ENCODE measurements at regions not wholly inside any gene's neighbourhood (a gene's known extent, or its start where the extent isn't known, plus 50 kb on each side); places are given as distances from the start of the nearest gene placed in this dataset.

DNA sequence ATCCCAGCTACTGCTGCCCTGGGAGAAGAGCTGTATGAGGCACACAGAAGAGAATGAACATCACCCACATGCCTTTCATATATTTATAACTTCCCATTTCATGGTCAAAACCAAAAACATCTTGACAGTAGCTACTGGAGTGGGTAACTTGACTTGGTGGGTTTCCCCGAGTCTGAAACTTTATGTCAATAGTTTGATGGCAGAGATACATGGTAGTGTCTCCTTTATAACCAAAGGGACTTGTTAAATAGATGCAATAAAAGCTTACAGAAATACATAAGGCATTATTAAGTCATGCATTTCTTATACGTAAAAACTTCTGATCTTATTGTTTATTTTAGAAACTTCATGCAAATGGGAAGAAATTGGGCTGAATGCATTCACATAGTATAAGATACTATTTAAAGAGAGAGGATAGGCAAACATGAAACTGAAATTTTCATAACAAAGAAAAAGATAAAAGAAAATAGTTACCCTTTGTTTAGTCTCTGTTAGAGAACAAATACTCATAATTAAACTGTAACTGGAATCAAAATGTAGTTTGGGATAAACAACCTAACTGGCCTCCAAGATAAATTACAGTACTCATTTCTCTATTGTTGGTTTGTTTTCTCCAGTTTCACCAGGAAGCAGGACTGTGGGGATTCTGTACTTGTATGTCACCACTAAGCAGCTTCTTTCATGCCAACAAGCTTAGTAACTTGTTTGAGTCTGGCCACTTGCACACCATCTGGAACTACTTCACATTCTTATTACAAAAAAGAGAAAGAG lies 459.3 kb upstream of the MEF2C start:
- peak; percentile 86 for DNase-seq
- H3K9ac ChIP-seq (ENCODE audit: low read depth, low read length): no peak overlapping the region
- no TSS peak for BruUV-seq (replicated peaks)
- no peaks in the 10 kb centered on the region for H3K9me3 ChIP-seq (ENCODE audit: control insufficient read depth, insufficient read depth, low read length)
- H4K20me1 ChIP-seq (ENCODE audit: insufficient read depth, low read length): no peaks in the 10 kb centered on the region
- H2BK15ac ChIP-seq (ENCODE audit: low read depth, low read length): no peak overlapping the region
- no peak overlapping the region for H2AK5ac ChIP-seq (ENCODE audit: low read depth, low read length)
- no peaks in the 10 kb centered on the region for H3K9me1 ChIP-seq (ENCODE audit: insufficient read depth, low read length)
- H3K18ac ChIP-seq (ENCODE audit: low read depth, low read length): no peak overlapping the region
- no peak overlapping the region for H2AFZ ChIP-seq (replicated peaks; ENCODE audit: low read length, poor library complexity)
- H4K91ac ChIP-seq (ENCODE audit: insufficient read depth, low read depth, low read length): no peak overlapping the region
- dilution Hi-C loops (cut with HindIII; ENCODE audit: low sequenced_read_pairs, unreplicated experiment) (no loop called here), intact Hi-C loops (cut with micrococcal nuclease) (no loop called here), in situ Hi-C loops (cut with MboI; ENCODE audit: low sequenced_read_pairs) (no loop called here)
- H3K27me3 ChIP-seq (ENCODE audit: control insufficient read depth, insufficient read depth, low read length): no peaks in the 10 kb centered on the region
- CTCF ChIA-PET: interaction anchor here (0.6 to 0.7 kb wide), 2 partner anchors 80 to 631 kb away, joined by 3 read pairs; no protein-coding TSS in a partner anchor
- no peak overlapping the region for H3K27ac ChIP-seq (ENCODE audit: insufficient read depth, low read length)
- TF ChIP-seq, protein P1, sequence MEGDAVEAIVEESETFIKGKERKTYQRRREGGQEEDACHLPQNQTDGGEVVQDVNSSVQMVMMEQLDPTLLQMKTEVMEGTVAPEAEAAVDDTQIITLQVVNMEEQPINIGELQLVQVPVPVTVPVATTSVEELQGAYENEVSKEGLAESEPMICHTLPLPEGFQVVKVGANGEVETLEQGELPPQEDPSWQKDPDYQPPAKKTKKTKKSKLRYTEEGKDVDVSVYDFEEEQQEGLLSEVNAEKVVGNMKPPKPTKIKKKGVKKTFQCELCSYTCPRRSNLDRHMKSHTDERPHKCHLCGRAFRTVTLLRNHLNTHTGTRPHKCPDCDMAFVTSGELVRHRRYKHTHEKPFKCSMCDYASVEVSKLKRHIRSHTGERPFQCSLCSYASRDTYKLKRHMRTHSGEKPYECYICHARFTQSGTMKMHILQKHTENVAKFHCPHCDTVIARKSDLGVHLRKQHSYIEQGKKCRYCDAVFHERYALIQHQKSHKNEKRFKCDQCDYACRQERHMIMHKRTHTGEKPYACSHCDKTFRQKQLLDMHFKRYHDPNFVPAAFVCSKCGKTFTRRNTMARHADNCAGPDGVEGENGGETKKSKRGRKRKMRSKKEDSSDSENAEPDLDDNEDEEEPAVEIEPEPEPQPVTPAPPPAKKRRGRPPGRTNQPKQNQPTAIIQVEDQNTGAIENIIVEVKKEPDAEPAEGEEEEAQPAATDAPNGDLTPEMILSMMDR (conservative IDR thresholded peaks at IDR 0.05; ENCODE audit: low read depth, low read length): no peak
- TF ChIP-seq MAFK (IDR thresholded peaks at IDR 0.05; ENCODE audit: low read depth, low read length): no peak
- no peak for TF ChIP-seq RCOR1 (IDR thresholded peaks at IDR 0.05; ENCODE audit: insufficient replicate concordance, low read length)
- TF ChIP-seq RFX5 (IDR thresholded peaks at IDR 0.05; ENCODE audit: low read depth, low read length): no peak
- TF ChIP-seq CHD1 (IDR thresholded peaks at IDR 0.05; ENCODE audit: low read depth, low read length): no peak
- TF ChIP-seq NFE2L2 (IDR thresholded peaks at IDR 0.05; ENCODE audit: low read depth, low read length): no peak
- no peak for TF ChIP-seq SMC3 (IDR thresholded peaks at IDR 0.05; ENCODE audit: low read depth, low read length)
- TF ChIP-seq, protein P2, sequence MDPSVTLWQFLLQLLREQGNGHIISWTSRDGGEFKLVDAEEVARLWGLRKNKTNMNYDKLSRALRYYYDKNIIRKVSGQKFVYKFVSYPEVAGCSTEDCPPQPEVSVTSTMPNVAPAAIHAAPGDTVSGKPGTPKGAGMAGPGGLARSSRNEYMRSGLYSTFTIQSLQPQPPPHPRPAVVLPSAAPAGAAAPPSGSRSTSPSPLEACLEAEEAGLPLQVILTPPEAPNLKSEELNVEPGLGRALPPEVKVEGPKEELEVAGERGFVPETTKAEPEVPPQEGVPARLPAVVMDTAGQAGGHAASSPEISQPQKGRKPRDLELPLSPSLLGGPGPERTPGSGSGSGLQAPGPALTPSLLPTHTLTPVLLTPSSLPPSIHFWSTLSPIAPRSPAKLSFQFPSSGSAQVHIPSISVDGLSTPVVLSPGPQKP (IDR thresholded peaks at IDR 0.05; ENCODE audit: borderline replicate concordance, low read depth, low read length): no peak
- TF ChIP-seq MXI1 (IDR thresholded peaks at IDR 0.05; ENCODE audit: borderline replicate concordance, low read depth, low read length): no peak
- no peak for TF ChIP-seq RAD21 (IDR thresholded peaks at IDR 0.05; ENCODE audit: low read length)
- no peak for TF ChIP-seq FOS (IDR thresholded peaks at IDR 0.05; ENCODE audit: low read depth, low read length)
- TF ChIP-seq BHLHE40 (IDR thresholded peaks at IDR 0.05; ENCODE audit: low read depth, low read length): no peak
- TF ChIP-seq MAZ (IDR thresholded peaks at IDR 0.05; ENCODE audit: borderline replicate concordance, low read depth, low read length): no peak
- TF ChIP-seq, protein P3, sequence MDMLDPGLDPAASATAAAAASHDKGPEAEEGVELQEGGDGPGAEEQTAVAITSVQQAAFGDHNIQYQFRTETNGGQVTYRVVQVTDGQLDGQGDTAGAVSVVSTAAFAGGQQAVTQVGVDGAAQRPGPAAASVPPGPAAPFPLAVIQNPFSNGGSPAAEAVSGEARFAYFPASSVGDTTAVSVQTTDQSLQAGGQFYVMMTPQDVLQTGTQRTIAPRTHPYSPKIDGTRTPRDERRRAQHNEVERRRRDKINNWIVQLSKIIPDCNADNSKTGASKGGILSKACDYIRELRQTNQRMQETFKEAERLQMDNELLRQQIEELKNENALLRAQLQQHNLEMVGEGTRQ (IDR thresholded peaks at IDR 0.05; ENCODE audit: low read depth, low read length): no peak
- TF ChIP-seq POLR2A (IDR thresholded peaks at IDR 0.05; ENCODE audit: low read depth, low read length): no peak
- TF ChIP-seq CEBPB (IDR thresholded peaks at IDR 0.05; ENCODE audit: low read depth, low read length): no peak
- no peak overlapping the region for H4K5ac ChIP-seq (ENCODE audit: low read depth, low read length)
- no peaks in the 10 kb centered on the region for H3K36me3 ChIP-seq (ENCODE audit: control insufficient read depth, insufficient read depth, low read length)
- POLR2A ChIA-PET (ENCODE audit: unreplicated experiment): no interaction called here
- WGBS, 2 experiments (ENCODE audit: extremely low coverage in 2 of 2, insufficient read length in 1 of 2): no CpG with 5 or more reads among the region's 2 CpGs
- H3K23ac ChIP-seq (ENCODE audit: low read depth, low read length): no peak overlapping the region
- no peak overlapping the region for H2BK120ac ChIP-seq (ENCODE audit: low read depth, low read length)
- no peak overlapping the region for H3K14ac ChIP-seq (replicated peaks; ENCODE audit: low read depth, low read length)
- no peaks in the 10 kb centered on the region for H3K4me1 ChIP-seq (ENCODE audit: control insufficient read depth, insufficient read depth, low read length)
- H4K8ac ChIP-seq (ENCODE audit: low read depth in 2 of 2, low read length in 2 of 2): no peak overlapping the region
- H3K56ac ChIP-seq (ENCODE audit: extremely low read depth, insufficient read depth, low read length): no peak overlapping the region
- peak overlapping the region; percentile 27; the same call in 1 of the 2 replicates for H3K4me2 ChIP-seq (ENCODE audit: low read depth, low read length)
- peak; percentile 73 for ATAC-seq (ENCODE audit: low read depth)
- no peaks in the 10 kb centered on the region for H3K79me1 ChIP-seq (ENCODE audit: low read depth in 1 of 2, low read length in 2 of 2)
- H3K4me3 ChIP-seq (ENCODE audit: insufficient read depth, low read depth, low read length): no peak overlapping the region
- no peak overlapping the region for H3K4ac ChIP-seq (ENCODE audit: low read depth, low read length)
- no peak overlapping the region for H2AK9ac ChIP-seq (replicated peaks; ENCODE audit: low read depth, low read length, poor library complexity)
- no peak overlapping the region for H2BK20ac ChIP-seq (ENCODE audit: low read depth, low read length)
- H2BK5ac ChIP-seq (ENCODE audit: low read depth, low read length, poor library complexity, severe bottlenecking): no peak overlapping the region
